Fibroblast of skin of left biceps (primary cell): ENCODE measurements at regions not wholly inside any gene's neighbourhood (a gene's known extent, or its start where the extent isn't known, plus 50 kb on each side); places are given as distances from the start of the nearest gene placed in this dataset.
"Not testable (repeated sequence)": the region's sequence is repeated elsewhere in the genome, so short reads cannot be mapped to it uniquely, and the experiment has no call there.

Experiments used
- DNase-seq, 2 experiments: peaks; one replicate each; pipeline ENCODE4 v3.0.0-alpha.2; 2013; ENCODE audit warnings: low read depth in 2 of 2

- DNase-seq, result no peak
These were observed 973.7 kb downstream of the GATA3 start for GRCh38 chr10:9028231-9028630.

- no peak for DNase-seq
These were observed 980.9 kb downstream of the GATA3 start for GRCh38 chr10:9035355-9035754.

GRCh38 chr10:9036711-9037204, 982.3 kb downstream of the GATA3 start:
- DNase-seq, result no peak

- DNase-seq, result no peak
These were observed 983.7 kb downstream of the GATA3 start for GRCh38 chr10:9038146-9038714.

GRCh38 chr10:9043466-9043865, 989.0 kb downstream of the GATA3 start:
- DNase-seq, result no peak

GRCh38 chr10:9045311-9045710, 990.8 kb downstream of the GATA3 start:
- no peak for DNase-seq

GRCh38 chr10:9051328-9051974, 997.0 kb downstream of the GATA3 start:
- no peak for DNase-seq

GRCh38 chr10:9052767-9053166, 998.3 kb downstream of the GATA3 start:
- DNase-seq, result no peak

GRCh38 chr10:9056521-9056920, 1002.0 kb downstream of the GATA3 start:
- DNase-seq, result no peak

GRCh38 chr10:9057293-9057692, 1002.8 kb downstream of the GATA3 start:
- DNase-seq, result not testable (repeated sequence)

GRCh38 chr10:9060314-9060713, 1005.8 kb downstream of the GATA3 start:
- no peak for DNase-seq

GRCh38 chr10:9061871-9062270, 1007.4 kb downstream of the GATA3 start:
- no peak for DNase-seq

GRCh38 chr10:9066152-9066551, 1011.7 kb downstream of the GATA3 start:
- DNase-seq, result no peak

- no peak for DNase-seq
These were observed 1013.5 kb downstream of the GATA3 start for GRCh38 chr10:9068003-9068402.

GRCh38 chr10:9069136-9069535, 1014.6 kb downstream of the GATA3 start:
- no peak for DNase-seq

GRCh38 chr10:9075420-9075819, 1020.9 kb downstream of the GATA3 start:
- no peak for DNase-seq

GRCh38 chr10:9076066-9076465, 1021.6 kb downstream of the GATA3 start:
- no peak for DNase-seq

- DNase-seq, result no peak
These were observed 1026.8 kb downstream of the GATA3 start for GRCh38 chr10:9081253-9081652.

GRCh38 chr10:9081961-9082360, 1027.5 kb downstream of the GATA3 start:
- no peak for DNase-seq

- DNase-seq, result no peak
These were observed 1037.1 kb downstream of the GATA3 start for GRCh38 chr10:9091530-9092093.

- DNase-seq, result no peak
These were observed 1041.8 kb downstream of the GATA3 start for GRCh38 chr10:9096288-9096687.

- no peak for DNase-seq
These were observed 1042.9 kb downstream of the GATA3 start for GRCh38 chr10:9097206-9097990.

GRCh38 chr10:9097991-9098306, 1043.5 kb downstream of the GATA3 start:
- DNase-seq, result no peak
